ENCODE measurements at regions not wholly inside any gene's neighbourhood (a gene's known extent, or its start where the extent isn't known, plus 50 kb on each side); places are given as distances from the start of the nearest gene placed in this dataset.
"Not testable (repeated sequence)": the region's sequence is repeated elsewhere in the genome, so short reads cannot be mapped to it uniquely, and the experiment has no call there.

- no peak overlapping the region for H2AFZ ChIP-seq (ENCODE audit: low read length)
- TF ChIP-seq CTCF (conservative IDR thresholded peaks at IDR 0.05 in 1 of 2, IDR thresholded peaks at IDR 0.05 in 1 of 2; ENCODE audit: low read depth in 1 of 2, low read length in 2 of 2) (no peak), EZH2 (IDR thresholded peaks at IDR 0.05; ENCODE audit: low read length, missing control alignments) (no peak)
- no peaks in the 10 kb centered on the region for H3K36me3 ChIP-seq (ENCODE audit: control insufficient read depth, insufficient read depth, low read length)
- H3K27me3 ChIP-seq (ENCODE audit: control insufficient read depth, insufficient read depth, low read length) = peaks cover 3% of the 10 kb centered on the region
- no peak overlapping the region for H3K9ac ChIP-seq (ENCODE audit: insufficient read depth, low read length)
- no peaks in the 10 kb centered on the region for H3K9me3 ChIP-seq (ENCODE audit: control insufficient read depth, insufficient read depth, low read depth, low read length)
- H3K4me2 ChIP-seq (ENCODE audit: extremely low read depth, insufficient read depth, low read length) = no peak overlapping the region
- DNase-seq (ENCODE audit: low read depth in 2 of 2) = no peak
- H3K27ac ChIP-seq (ENCODE audit: insufficient read depth, low read length) = no peak overlapping the region
- no peaks in the 10 kb centered on the region for H3K4me1 ChIP-seq (ENCODE audit: control insufficient read depth, extremely low read depth, insufficient read depth, low read length)
- H4K20me1 ChIP-seq (ENCODE audit: control insufficient read depth, extremely low read depth, insufficient read depth, low read length) = no peaks in the 10 kb centered on the region
- H3K4me3 ChIP-seq (replicated peaks in 1 of 4; ENCODE audit: control extremely low read depth in 1 of 4, insufficient read depth in 1 of 4, low read depth in 3 of 4, low read length in 4 of 4) = no peak overlapping the region
- H3K79me2 ChIP-seq (ENCODE audit: control insufficient read depth, insufficient read depth, low read length) = no peaks in the 10 kb centered on the region
Observed at GRCh38 chr10:91741356-91741755, 56.9 kb upstream of the TNKS2 start.

- TF ChIP-seq CTCF (conservative IDR thresholded peaks at IDR 0.05 in 1 of 2, IDR thresholded peaks at IDR 0.05 in 1 of 2; ENCODE audit: low read depth in 1 of 2, low read length in 2 of 2) = no peak
- TF ChIP-seq EZH2 (IDR thresholded peaks at IDR 0.05; ENCODE audit: low read length, missing control alignments) = no peak
- Histone ChIP-seq H3K27me3 (ENCODE audit: control insufficient read depth, insufficient read depth, low read length) (peaks cover 3% of the 10 kb centered on the region), H3K4me1 (ENCODE audit: control insufficient read depth, extremely low read depth, insufficient read depth, low read length) (no peaks in the 10 kb centered on the region)
Observed at GRCh38 chr10:91740353-91740924, 57.8 kb upstream of the TNKS2 start.

GRCh38 chr10:91732265-91732664, 66.0 kb upstream of the TNKS2 start:
- H3K27ac ChIP-seq (ENCODE audit: insufficient read depth, low read length); H3K36me3 ChIP-seq (ENCODE audit: control insufficient read depth, insufficient read depth, low read length); H3K27me3 ChIP-seq (ENCODE audit: control insufficient read depth, insufficient read depth, low read length); H3K9me3 ChIP-seq (ENCODE audit: control insufficient read depth, insufficient read depth, low read depth, low read length); H3K79me2 ChIP-seq (ENCODE audit: control insufficient read depth, insufficient read depth, low read length); H3K4me1 ChIP-seq (ENCODE audit: control insufficient read depth, extremely low read depth, insufficient read depth, low read length); H2AFZ ChIP-seq (ENCODE audit: low read length); DNase-seq (ENCODE audit: low read depth in 2 of 2); H3K4me2 ChIP-seq (ENCODE audit: extremely low read depth, insufficient read depth, low read length); H3K9ac ChIP-seq (ENCODE audit: insufficient read depth, low read length); H3K4me3 ChIP-seq (replicated peaks in 1 of 4; ENCODE audit: control extremely low read depth in 1 of 4, insufficient read depth in 1 of 4, low read depth in 3 of 4, low read length in 4 of 4); H4K20me1 ChIP-seq (ENCODE audit: control insufficient read depth, extremely low read depth, insufficient read depth, low read length): not testable (repeated sequence)

More at GRCh38 chr10:91740353-91740924, 57.8 kb upstream of the TNKS2 start:
- Histone ChIP-seq H3K4me3 (replicated peaks in 1 of 4; ENCODE audit: control extremely low read depth in 1 of 4, insufficient read depth in 1 of 4, low read depth in 3 of 4, low read length in 4 of 4) (no peak overlapping the region), H3K79me2 (ENCODE audit: control insufficient read depth, insufficient read depth, low read length) (no peaks in the 10 kb centered on the region), H3K9me3 (ENCODE audit: control insufficient read depth, insufficient read depth, low read depth, low read length) (no peaks in the 10 kb centered on the region), H3K9ac (ENCODE audit: insufficient read depth, low read length) (no peak overlapping the region), H4K20me1 (ENCODE audit: control insufficient read depth, extremely low read depth, insufficient read depth, low read length) (no peaks in the 10 kb centered on the region), H3K4me2 (ENCODE audit: extremely low read depth, insufficient read depth, low read length) (no peak overlapping the region), H2AFZ (ENCODE audit: low read length) (no peak overlapping the region), H3K36me3 (ENCODE audit: control insufficient read depth, insufficient read depth, low read length) (no peaks in the 10 kb centered on the region), H3K27ac (ENCODE audit: insufficient read depth, low read length) (no peak overlapping the region)
- no peak for DNase-seq (ENCODE audit: low read depth in 2 of 2)

DNA sequence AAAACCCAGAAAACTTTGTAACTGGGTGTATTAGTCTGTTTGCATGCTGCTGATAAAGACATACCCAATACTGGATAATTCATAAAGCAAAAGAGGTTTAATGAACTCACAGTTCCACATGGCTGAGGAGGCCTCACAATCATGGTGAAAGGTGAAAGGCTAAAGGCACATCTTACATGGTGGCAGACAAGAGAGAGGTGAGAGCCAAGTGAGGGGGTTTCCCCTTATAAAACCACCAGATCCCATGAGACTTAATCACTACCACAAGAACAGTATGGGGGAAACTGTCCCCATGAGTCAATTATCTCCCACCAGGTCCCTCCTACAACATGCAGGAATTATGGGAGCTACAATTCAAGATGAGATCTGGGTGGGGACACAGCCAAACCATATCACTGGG, 68.9 kb upstream of the TNKS2 start:
- H3K4me2 ChIP-seq (ENCODE audit: extremely low read depth, insufficient read depth, low read length); H2AFZ ChIP-seq (ENCODE audit: low read length); H3K4me3 ChIP-seq (replicated peaks in 1 of 4; ENCODE audit: control extremely low read depth in 1 of 4, insufficient read depth in 1 of 4, low read depth in 3 of 4, low read length in 4 of 4); H3K27me3 ChIP-seq (ENCODE audit: control insufficient read depth, insufficient read depth, low read length); H4K20me1 ChIP-seq (ENCODE audit: control insufficient read depth, extremely low read depth, insufficient read depth, low read length); H3K4me1 ChIP-seq (ENCODE audit: control insufficient read depth, extremely low read depth, insufficient read depth, low read length); H3K79me2 ChIP-seq (ENCODE audit: control insufficient read depth, insufficient read depth, low read length); H3K36me3 ChIP-seq (ENCODE audit: control insufficient read depth, insufficient read depth, low read length); H3K9ac ChIP-seq (ENCODE audit: insufficient read depth, low read length); DNase-seq (ENCODE audit: low read depth in 2 of 2); H3K9me3 ChIP-seq (ENCODE audit: control insufficient read depth, insufficient read depth, low read depth, low read length); H3K27ac ChIP-seq (ENCODE audit: insufficient read depth, low read length): not testable (repeated sequence)

Data from fibroblast of lung (primary cell).